ENCODE measurements at regions not wholly inside any gene's neighbourhood (a gene's known extent, or its start where the extent isn't known, plus 50 kb on each side); places are given as distances from the start of the nearest gene placed in this dataset.

DNA sequence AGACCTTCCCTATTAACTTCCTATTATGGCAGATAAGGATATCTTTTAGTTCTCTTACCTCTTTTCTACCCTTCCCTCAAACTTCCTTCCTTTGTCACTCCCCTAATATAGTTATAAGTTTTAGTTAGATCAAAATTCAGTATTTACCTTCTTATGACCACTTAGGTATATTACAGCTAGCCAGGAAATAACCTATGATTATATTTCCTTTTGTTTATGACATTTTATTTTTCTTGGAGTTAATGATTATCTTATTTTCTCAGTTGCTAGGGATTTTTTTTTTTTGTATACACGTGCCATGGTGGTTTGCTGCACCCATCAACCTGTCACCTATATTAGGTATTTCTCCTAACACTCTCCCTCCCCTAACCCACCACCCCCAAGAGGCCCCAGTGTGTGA lies 88.2 kb upstream of the ZBED5 start:
- H3K9me3 ChIP-seq = no peaks in the 10 kb centered on the region
- no peaks in the 10 kb centered on the region for H3K27me3 ChIP-seq
- no peaks in the 10 kb centered on the region for H3K4me1 ChIP-seq
- no peaks in the 10 kb centered on the region for H3K36me3 ChIP-seq (replicated peaks in 1 of 2; ENCODE audit: insufficient read depth in 1 of 2, low read depth in 2 of 2)
- no peak for TF ChIP-seq POLR2A (IDR thresholded peaks at IDR 0.05)
- TF ChIP-seq, protein P1, sequence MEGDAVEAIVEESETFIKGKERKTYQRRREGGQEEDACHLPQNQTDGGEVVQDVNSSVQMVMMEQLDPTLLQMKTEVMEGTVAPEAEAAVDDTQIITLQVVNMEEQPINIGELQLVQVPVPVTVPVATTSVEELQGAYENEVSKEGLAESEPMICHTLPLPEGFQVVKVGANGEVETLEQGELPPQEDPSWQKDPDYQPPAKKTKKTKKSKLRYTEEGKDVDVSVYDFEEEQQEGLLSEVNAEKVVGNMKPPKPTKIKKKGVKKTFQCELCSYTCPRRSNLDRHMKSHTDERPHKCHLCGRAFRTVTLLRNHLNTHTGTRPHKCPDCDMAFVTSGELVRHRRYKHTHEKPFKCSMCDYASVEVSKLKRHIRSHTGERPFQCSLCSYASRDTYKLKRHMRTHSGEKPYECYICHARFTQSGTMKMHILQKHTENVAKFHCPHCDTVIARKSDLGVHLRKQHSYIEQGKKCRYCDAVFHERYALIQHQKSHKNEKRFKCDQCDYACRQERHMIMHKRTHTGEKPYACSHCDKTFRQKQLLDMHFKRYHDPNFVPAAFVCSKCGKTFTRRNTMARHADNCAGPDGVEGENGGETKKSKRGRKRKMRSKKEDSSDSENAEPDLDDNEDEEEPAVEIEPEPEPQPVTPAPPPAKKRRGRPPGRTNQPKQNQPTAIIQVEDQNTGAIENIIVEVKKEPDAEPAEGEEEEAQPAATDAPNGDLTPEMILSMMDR (IDR thresholded peaks at IDR 0.05) = no peak
- DNase-seq = no peak
- H3K4me3 ChIP-seq = no peak overlapping the region
- no peak for ATAC-seq
- intact Hi-C loops (cut with DNase I) = no loop called here
- H3K27ac ChIP-seq = no peak overlapping the region
- 25 to 33% methylated on average over 1 of the region's 1 CpG for WGBS, 2 donors

DNA sequence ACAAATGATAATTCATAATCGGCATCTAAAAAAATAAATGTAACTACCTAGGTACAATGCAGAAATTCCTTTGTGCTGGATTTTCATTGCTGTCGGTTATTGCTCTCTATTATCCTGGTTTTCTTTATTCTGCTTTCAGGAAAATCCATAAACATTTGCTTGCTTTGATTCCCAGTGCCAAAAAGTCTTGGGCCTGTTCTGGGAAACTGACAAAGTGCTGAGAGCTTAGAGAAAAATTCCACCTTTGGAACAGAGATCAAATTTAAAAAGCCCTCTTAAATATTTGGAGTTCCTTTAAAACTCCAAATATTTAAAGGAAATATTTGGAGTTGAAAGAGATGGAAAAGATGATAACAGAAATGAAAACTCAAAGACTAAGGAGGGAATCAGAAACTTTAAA lies 87.3 kb upstream of the ZBED5 start:
- 65 to 67% methylated on average over 2 of the region's 2 CpGs for WGBS, 2 donors
- H3K27ac ChIP-seq = no peak overlapping the region
- DNase-seq = no peak
- no peak overlapping the region for H3K4me3 ChIP-seq
- no peaks in the 10 kb centered on the region for H3K27me3 ChIP-seq
- TF ChIP-seq, protein P1 (IDR thresholded peaks at IDR 0.05) = no peak
- no peak for TF ChIP-seq POLR2A (IDR thresholded peaks at IDR 0.05)
- no peaks in the 10 kb centered on the region for H3K9me3 ChIP-seq
- H3K4me1 ChIP-seq = no peaks in the 10 kb centered on the region
- no peaks in the 10 kb centered on the region for H3K36me3 ChIP-seq (replicated peaks in 1 of 2; ENCODE audit: insufficient read depth in 1 of 2, low read depth in 2 of 2)
- ATAC-seq = no peak
- intact Hi-C loops (cut with DNase I) = no loop called here

- DNase-seq = no peak
- TF ChIP-seq, protein P1 (IDR thresholded peaks at IDR 0.05) = no peak
- no peak for TF ChIP-seq POLR2A (IDR thresholded peaks at IDR 0.05)
- Histone ChIP-seq H3K36me3 (replicated peaks in 1 of 2; ENCODE audit: insufficient read depth in 1 of 2, low read depth in 2 of 2) (no peaks in the 10 kb centered on the region), H3K27me3 (no peaks in the 10 kb centered on the region), H3K4me3 (no peak overlapping the region), H3K4me1 (no peaks in the 10 kb centered on the region), H3K9me3 (no peaks in the 10 kb centered on the region), H3K27ac (no peak overlapping the region)
- intact Hi-C loops (cut with DNase I) = no loop called here
- no peak for ATAC-seq
- WGBS, 2 donors = 90 to 92% methylated on average over 2 of the region's 2 CpGs
Measured at GRCh38 chr11:10943968-10944367, 86.1 kb upstream of the ZBED5 start.

- no peaks in the 10 kb centered on the region for H3K36me3 ChIP-seq (replicated peaks in 1 of 2; ENCODE audit: insufficient read depth in 1 of 2, low read depth in 2 of 2)
- no peaks in the 10 kb centered on the region for H3K9me3 ChIP-seq
- H3K27ac ChIP-seq = no peak overlapping the region
- 58 to 76% methylated on average over 3 of the region's 3 CpGs for WGBS, 2 donors
- H3K4me1 ChIP-seq = no peaks in the 10 kb centered on the region
- H3K27me3 ChIP-seq = no peaks in the 10 kb centered on the region
- DNase-seq = no peak
- intact Hi-C loops (cut with DNase I) = no loop called here
- H3K4me3 ChIP-seq = no peak overlapping the region
- no peak for TF ChIP-seq POLR2A (IDR thresholded peaks at IDR 0.05)
- TF ChIP-seq, protein P1 (IDR thresholded peaks at IDR 0.05) = no peak
- no peak for ATAC-seq
Measured at GRCh38 chr11:10942620-10943019, 84.8 kb upstream of the ZBED5 start.

DNA sequence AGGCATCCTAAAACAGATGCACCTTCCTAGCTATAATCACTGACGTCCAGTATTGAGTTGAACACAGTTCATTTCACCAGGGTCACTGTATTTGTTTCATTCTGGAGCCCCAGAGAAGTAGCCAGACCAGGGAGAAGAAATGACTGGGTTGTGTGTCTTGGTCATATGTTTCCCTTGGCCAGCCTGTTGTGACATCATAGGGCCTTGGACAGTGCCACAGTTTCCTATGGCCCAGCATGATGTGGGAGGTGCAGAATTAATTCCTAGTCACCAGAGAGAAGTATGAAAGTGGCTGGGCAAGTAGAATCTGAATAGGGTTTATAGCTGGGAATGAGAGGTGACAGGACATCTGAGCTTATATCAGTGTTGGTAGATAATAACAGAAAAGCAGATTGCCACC lies 84.0 kb upstream of the ZBED5 start:
- no peaks in the 10 kb centered on the region for H3K36me3 ChIP-seq (replicated peaks in 1 of 2; ENCODE audit: insufficient read depth in 1 of 2, low read depth in 2 of 2)
- TF ChIP-seq, protein P1 (IDR thresholded peaks at IDR 0.05) = no peak
- no peak for TF ChIP-seq POLR2A (IDR thresholded peaks at IDR 0.05)
- no peaks in the 10 kb centered on the region for H3K4me1 ChIP-seq
- H3K9me3 ChIP-seq = no peaks in the 10 kb centered on the region
- DNase-seq (no peak), ATAC-seq (no peak)
- H3K27ac ChIP-seq = no peak overlapping the region
- no peak overlapping the region for H3K4me3 ChIP-seq
- 74 to 79% methylated on average over 1 of the region's 1 CpG for WGBS, 2 donors
- H3K27me3 ChIP-seq = no peaks in the 10 kb centered on the region
- intact Hi-C loops (cut with DNase I) = no loop called here
